LNCaP clone FGC (cell line): ENCODE measurements at regions not wholly inside any gene's neighbourhood (a gene's known extent, or its start where the extent isn't known, plus 50 kb on each side); places are given as distances from the start of the nearest gene placed in this dataset.

Source experiments
- DNase-seq: peaks from one replicate; pipeline ENCODE4 v3.0.0-alpha.2; 2011; ENCODE audit warnings: low read depth
- H3K4me3 ChIP-seq: 2 replicates; pipeline ENCODE4 v1.5.1; 2011; ENCODE audit warnings: mild to moderate bottlenecking, low read depth, low read length, control low read depth
- CTCF ChIP-seq: IDR thresholded peaks from 2 replicates; pipeline ENCODE4 v1.5.1; 2012; ENCODE audit warnings: mild to moderate bottlenecking; ENCODE audit not compliant: control insufficient read depth, insufficient read depth; ENCODE audit errors: extremely low read depth

GRCh38 chr1:29653034-29653810 is 416.9 kb downstream of the PTPRU start:
- no peak for TF ChIP-seq CTCF
- DNase-seq: no peak
- no peak overlapping the region for H3K4me3 ChIP-seq

- no peak for DNase-seq
- H3K4me3 ChIP-seq: no peak overlapping the region
- no peak for TF ChIP-seq CTCF
These were observed 415.7 kb downstream of the PTPRU start for GRCh38 chr1:29651684-29652665.

GRCh38 chr1:29651246-29651645 is 414.9 kb downstream of the PTPRU start:
- DNase-seq: no peak
- no peak for TF ChIP-seq CTCF
- H3K4me3 ChIP-seq: no peak overlapping the region

GRCh38 chr1:29650476-29650875 is 414.2 kb downstream of the PTPRU start:
- DNase-seq: no peak
- no peak for TF ChIP-seq CTCF
- H3K4me3 ChIP-seq: no peak overlapping the region

- DNase-seq: no peak
- H3K4me3 ChIP-seq: no peak overlapping the region
- no peak for TF ChIP-seq CTCF
These were observed 413.7 kb downstream of the PTPRU start for GRCh38 chr1:29650041-29650400.

- no peak for DNase-seq
- H3K4me3 ChIP-seq: no peak overlapping the region
- no peak for TF ChIP-seq CTCF
These were observed 413.1 kb downstream of the PTPRU start for GRCh38 chr1:29649189-29650040.
